ENCODE measurements at regions not wholly inside any gene's neighbourhood (a gene's known extent, or its start where the extent isn't known, plus 50 kb on each side); places are given as distances from the start of the nearest gene placed in this dataset.

DNA sequence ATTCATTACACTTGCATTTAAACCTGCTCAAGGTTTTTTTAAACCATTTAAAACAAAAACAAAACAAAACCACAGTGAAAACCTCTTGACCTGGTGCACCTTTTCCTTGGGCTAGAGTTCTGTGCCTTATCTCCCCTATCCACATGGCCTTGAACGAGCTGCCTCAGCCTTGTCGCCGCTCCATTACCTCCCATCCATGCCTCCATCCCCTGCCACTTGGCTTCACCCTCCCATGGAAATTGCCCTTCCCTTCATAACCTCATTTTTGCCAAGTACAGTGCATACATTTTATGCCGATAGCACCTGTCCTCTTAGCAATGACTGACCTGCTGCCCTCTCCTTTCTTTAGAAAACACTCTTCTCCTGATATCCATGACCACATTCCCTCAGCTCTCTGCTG, 188.6 kb upstream of the ASIC2 start:
- no peak for DNase-seq

DNA sequence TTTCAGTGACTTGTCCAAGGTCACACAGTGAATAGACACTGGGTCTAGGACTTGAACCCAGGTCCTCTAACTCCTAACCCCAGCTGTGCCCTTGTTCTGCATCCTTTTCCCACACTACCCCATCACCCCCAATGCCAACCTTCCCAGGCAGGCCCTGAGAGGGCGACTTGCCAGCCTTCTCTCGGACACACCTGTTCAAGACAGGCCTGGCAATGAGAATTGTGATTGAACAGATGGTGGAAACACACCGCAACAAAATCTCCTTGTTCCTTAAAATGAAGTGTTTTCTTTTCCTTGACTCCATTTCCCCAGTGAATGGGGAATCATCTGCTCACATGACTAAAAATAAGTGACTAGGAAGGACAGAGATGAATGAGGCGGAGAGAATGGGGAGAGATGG, 189.5 kb upstream of the ASIC2 start:
- DNase-seq, result no peak

DNA sequence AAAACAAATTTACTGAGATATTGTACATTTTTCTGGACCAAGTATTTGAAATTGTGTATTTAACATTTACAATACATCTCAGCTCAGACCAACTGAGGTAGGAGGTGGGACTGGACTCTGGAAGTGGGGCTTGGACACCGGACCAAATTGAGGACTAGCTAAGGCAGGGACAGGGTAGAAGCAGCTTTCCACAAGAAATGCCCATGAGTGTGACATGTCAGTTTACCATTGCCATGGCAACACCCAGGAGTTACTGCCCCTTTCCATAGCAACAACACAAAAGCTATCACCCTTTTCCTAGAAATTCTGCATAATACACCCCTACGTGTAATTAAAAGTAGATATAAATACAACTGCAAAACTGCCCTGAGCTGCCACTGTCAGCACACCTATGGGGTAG, 191.5 kb upstream of the ASIC2 start:
- no peak for DNase-seq

DNA sequence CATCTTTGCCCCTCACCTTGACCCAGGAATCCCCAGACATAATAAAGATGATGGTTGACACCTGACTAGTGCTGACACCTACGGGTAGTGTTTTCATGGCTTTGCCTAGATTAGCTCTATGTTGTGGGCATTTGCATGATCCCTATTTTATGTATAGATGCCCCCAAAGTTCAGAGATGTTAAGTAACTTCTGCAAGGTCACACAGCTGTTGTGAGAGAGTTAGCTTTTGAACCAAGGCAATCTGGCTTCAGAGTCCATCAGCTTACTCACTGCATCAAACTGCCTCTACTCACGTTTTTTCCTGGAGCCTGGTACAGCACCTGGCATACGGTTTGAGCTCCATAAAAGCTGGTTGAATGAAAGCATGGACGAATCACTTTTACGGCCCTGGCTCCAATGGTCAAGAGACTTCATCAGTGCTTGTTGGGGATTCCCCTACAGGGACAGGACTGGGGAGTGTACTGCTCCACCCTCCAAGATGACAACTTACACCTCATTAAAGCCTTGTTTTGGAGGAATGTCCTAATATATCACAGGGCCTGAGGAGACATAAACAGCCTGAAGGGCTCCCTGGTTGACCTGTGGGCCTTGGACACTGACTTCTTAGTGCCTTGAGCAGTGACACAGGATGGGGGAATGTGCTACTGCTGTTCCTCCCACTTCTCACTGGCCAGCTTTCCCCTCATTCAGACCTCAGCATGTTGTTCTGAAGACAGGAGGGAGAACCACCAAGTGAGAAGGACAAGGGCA, 193.2 kb upstream of the ASIC2 start:
- no peak for DNase-seq

DNA sequence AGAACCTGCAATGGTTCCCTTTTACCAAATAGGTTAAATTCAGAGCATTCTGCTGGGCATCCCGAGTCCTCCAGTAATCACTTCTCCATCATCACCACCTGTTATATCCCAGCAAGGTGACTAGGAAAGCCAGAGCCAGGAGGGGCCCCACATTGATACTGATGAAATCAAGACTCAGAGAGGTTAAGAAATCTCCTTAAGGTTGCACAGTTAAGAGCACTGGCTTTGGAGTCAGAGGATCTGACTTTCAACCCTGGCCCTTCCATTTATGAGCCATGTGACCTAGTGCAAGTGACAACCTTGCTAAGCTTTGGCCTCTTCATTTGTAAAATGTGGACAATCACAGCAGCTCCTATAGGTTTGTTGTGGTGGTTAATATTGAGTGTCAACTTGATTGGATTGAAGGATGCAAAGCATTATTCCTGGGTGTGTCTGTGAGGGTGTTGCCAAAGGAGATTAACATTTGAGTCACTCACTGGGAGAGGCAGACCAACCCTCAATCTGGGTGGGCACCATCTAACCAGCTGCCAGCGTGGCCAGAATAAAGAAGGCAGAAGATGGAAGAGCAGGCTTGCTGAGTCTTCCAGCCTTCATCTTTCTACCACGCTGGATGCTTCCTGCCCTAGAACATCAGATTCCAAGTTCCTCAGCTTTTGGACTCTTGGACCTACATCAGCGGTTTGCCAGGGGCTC, 194.2 kb upstream of the ASIC2 start:
- DNase-seq, result no peak

DNA sequence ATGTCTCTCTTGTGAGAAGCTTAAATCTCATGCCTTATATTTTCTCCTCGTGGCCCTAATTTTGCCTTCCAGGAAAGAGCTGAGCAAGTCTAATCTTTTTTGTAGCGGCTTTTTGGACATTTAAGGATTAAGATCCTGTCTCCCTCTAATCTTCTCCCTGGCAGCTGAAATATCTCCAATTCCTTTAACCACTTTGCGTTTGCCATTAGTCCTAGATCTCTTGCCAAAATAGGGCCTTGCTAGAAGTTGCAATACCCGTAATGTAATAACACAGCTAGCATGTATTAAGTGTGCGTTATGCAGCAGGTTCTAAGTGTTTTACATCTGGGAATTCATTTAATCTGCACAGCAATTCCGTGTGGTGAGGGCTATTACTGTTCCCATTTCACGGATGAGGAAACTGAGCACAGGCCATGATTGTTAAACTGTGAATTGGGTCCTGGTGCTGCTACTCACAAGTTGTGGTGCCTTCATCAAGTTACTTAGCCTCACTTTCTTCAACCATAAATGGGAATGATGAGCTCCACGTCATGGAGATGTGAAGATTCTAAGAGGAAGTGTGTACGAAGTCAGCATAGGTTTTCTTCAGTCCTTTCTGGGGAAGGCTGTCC, 198.9 kb upstream of the ASIC2 start:
- no peak for DNase-seq

DNA sequence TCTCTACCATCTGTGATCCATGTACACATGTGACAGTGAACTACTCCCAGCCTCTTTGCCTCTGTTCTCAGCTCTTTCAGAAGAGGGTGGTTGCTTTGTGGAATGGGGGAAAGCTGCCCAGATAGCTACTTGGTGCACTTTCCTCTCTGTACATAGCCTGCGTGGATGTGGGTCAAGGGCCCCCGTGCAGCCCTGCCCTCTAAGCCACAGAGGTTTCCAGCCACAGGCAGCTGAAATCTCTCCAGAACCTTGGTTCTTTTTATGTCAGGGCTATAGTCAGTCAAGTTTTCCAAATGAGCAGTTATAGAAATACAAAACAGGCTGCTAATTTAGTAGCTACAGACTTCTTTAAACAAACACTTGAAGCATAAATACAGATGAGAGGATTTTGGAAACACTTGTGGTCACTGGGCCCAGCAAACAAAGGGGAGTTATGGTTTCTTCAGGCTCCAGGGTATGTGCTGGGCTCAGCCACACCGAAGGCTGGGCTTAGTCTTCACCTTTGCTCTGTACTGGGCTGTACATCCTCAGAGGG, 199.7 kb upstream of the ASIC2 start:
- DNase-seq, result no peak

DNA sequence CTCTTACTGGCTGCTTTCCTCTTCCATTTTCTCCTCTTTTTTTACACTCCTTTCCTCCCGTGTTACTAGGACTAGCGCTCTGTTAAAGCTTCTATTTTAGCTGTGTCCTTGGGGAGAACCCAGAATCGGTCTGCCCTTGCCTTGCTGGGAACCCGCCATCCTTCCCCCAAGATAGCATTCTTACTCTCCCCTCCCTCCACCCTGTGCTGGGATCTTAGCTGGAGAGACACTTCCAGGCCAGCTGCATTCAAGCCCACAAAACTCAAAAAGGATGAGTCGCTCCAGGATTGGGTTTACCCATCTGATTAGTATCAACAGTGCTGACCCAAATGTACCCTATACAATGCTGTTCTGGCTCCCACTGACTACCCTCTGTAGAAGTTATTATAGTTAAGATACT, 200.5 kb upstream of the ASIC2 start:
- DNase-seq, result no peak

DNA sequence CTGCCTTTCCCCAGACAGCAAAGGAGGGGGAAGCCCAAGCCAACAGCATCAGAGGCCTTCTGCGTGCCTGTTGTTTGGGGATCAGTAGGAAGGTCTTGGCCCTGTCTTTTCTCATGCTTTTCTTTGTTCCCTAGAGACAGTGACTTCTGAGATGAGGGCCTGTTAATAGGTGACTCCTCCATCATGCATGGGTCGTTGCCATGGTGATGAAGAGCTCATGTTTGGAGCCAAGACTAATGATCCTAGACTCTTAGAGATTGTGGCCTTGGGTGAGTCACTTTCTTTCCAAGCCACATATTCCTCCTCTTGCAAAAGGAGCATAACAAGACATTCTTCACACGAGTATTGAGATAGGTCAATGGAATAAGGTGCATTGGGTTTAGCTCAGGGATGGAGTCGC, 201.1 kb upstream of the ASIC2 start:
- DNase-seq, result no peak

DNA sequence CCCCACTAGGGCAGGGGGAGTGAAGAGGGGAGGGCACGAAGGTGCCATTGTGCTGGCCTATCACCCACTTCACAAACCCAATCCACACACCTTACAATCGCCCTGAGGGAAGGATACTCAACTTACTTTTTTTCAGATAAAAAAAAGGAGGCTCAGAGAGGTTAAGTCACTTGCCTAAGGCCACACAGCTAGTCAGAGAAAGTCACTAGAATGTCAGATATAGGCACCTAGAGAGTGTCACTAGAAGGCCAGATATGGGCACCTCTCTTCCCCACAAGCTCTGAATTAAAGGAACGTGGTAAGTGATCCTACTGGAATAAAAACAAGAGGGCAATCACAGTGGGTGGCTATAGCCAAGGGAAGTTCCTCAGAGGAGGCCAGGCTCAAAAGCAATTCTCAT, 204.5 kb upstream of the ASIC2 start:
- DNase-seq, result no peak

DNA sequence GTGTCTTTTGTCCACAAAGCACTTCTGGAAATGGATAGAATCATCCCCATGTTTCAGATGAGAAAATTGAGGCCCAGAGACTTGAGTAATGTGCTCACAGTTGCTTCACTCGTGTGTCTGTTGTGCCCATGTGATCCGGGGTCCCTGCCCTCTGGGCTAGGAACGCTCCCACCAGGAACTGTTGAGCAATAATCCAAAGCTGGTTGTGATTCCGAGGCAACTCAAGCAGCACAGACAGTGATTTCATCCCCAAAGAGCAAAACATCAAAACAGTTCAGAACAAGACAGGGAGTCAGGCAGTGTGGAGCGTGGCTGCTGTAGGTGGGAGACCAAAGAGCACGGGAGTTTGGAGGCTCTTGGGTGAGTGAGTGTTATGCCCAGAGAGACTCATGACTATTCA, 205.0 kb upstream of the ASIC2 start:
- no peak for DNase-seq

DNA sequence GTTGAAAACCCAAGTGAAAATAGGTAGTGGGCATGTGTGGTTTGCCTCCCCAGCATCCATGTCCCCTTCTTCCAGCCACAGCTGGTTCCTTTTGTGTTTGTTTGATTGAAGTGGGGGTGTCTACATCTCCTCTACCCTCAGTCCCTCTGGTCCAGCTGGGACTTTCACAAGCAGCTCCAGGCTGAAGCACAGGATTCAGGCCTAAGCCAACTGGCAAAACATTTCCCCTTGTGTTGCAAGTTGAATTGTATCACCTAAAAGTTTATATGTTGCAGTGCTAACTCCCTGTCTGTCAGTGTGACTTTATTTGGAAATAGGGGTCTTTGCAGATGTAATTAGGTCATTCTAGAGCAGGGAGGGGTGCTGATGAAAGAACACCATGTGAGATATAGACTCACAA, 205.9 kb upstream of the ASIC2 start:
- no peak for DNase-seq

DNA sequence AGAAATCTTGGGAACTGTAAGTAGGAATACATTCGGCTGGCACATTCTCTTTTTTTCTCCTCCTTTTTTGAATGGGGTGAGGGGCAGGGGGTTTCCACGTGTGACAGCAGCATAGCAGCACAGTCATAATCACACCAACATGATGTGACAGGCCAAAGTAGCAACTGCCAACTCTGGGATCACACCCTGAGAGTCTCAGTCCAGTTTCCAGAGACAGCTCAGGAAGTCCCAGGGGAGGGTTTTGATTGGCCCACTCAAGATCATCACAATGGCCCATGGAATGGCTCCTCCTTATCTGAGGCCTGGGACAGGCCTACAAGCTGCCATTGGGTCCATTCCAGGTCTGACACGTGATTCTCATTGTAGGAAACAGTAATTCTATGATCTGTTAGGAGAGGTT, 207.1 kb upstream of the ASIC2 start:
- DNase-seq, result no peak

DNA sequence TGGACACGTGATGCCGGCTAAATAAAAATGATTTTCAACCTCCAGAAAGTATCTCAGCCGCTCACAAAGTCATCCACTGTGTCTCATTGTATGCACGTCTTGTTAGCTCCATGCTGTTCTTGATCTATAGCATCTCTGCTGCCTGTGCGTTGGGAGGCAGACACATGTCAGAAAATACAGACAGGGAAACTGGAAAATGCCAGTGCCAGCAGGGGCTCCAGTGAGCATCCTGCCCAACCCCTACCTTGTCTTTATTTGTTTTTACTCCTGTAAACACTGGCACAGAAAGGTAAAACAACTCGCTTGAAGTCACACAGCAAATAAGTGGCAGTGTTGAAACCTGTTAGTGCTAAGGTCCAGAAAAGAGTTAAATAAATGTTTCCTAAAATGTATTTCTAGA, 208.1 kb upstream of the ASIC2 start:
- DNase-seq, result no peak

DNA sequence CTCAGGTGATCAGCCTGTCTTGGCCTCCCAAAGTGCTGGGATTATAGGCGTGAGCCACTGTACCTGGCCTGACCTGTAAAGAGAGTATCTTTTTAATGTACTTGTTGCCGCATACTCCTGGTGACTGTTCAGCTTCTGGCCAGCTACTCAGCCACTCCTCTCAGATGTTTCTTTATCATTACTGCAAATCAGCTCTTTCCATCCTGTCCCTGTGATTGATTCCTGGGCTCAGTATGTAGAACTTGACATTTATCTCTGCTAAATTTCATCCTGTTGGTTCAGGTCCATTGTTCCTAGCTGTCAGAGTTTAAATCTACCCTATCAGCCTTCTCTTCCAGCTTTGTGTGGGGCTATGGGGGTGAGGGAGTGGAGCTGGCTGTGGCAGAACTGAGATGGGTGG, 211.5 kb upstream of the ASIC2 start:
- DNase-seq, result no peak

GRCh38 chr17:33506889-33507650, 214.0 kb upstream of the ASIC2 start:
- no peak for DNase-seq

GRCh38 chr17:33508215-33508614, 215.1 kb upstream of the ASIC2 start:
- no peak for DNase-seq

GRCh38 chr17:33509331-33509730, 216.2 kb upstream of the ASIC2 start:
- no peak for DNase-seq

- no peak for DNase-seq
Measured at GRCh38 chr17:33511670-33512069, 218.6 kb upstream of the ASIC2 start.

- DNase-seq, result no peak
Measured at GRCh38 chr17:33512113-33512512, 219.0 kb upstream of the ASIC2 start.

GRCh38 chr17:33513769-33514168, 220.7 kb upstream of the ASIC2 start:
- DNase-seq, result no peak

GRCh38 chr17:33514369-33514768, 221.3 kb upstream of the ASIC2 start:
- DNase-seq, result no peak

DNA sequence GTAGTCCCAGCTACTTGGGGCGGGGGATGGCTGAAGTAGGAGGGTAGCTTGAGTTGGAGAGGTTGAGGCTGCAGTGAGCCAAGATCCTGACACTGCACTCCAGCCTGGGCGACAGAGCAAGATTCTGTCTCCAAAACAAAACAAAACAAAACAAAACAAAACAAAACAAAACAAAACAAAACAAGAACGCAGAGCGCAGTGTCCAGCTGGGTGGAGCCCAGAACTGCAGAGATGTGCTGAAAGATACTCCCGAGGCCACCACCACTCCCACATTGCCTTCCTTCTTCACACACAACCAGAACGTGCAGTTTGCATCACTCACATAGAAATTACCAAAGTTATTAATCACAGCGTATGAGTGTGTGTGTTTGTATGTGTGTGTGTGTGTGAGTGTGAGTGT, 222.9 kb upstream of the ASIC2 start:
- no peak for DNase-seq

Data from activated CD8-positive, alpha-beta memory T cell treated with anti-CD3 and anti-CD28 coated beads, Interleukin-2, amount 50 U/mL, for 4 hours (primary cell).